ENCODE measurements at regions not wholly inside any gene's neighbourhood (a gene's known extent, or its start where the extent isn't known, plus 50 kb on each side); places are given as distances from the start of the nearest gene placed in this dataset.

- CTCF ChIA-PET, result no interaction called here
Measured at GRCh38 chr18:57915248-57915647, 112.1 kb upstream of the ATP8B1 start.

More at GRCh38 chr18:57915248-57915647, 112.1 kb upstream of the ATP8B1 start:
- Histone ChIP-seq H3K27me3 (ENCODE audit: control insufficient read depth, insufficient read depth, low read length) (0 out of 2 replicates have a peak, but pooled peaks cover 2% of the 10 kb centered on the region), H3K36me3 (ENCODE audit: control insufficient read depth, insufficient read depth, low read length) (no peaks in the 10 kb centered on the region), H3K79me1 (ENCODE audit: low read depth in 1 of 2, low read length in 2 of 2) (no peaks in the 10 kb centered on the region), H3K9me1 (ENCODE audit: insufficient read depth, low read length) (peaks cover 5% of the 10 kb centered on the region; the same call in 1 of the 2 replicates), H4K91ac (ENCODE audit: insufficient read depth, low read depth, low read length) (no peak overlapping the region), H3K4ac (ENCODE audit: low read depth, low read length) (no peak overlapping the region), H3K4me3 (ENCODE audit: insufficient read depth, low read depth, low read length) (no peak overlapping the region), H4K20me1 (ENCODE audit: insufficient read depth, low read length) (no peaks in the 10 kb centered on the region), H2AK9ac (replicated peaks; ENCODE audit: low read depth, low read length, poor library complexity) (no peak overlapping the region), H3K56ac (ENCODE audit: extremely low read depth, insufficient read depth, low read length) (no peak overlapping the region), H3K18ac (ENCODE audit: low read depth, low read length) (no peak overlapping the region), H2BK15ac (ENCODE audit: low read depth, low read length) (no peak overlapping the region), H3K9me3 (ENCODE audit: control insufficient read depth, insufficient read depth, low read length) (no peaks in the 10 kb centered on the region), H3K4me1 (ENCODE audit: control insufficient read depth, insufficient read depth, low read length) (peaks cover 11% of the 10 kb centered on the region), H2BK20ac (ENCODE audit: low read depth, low read length) (no peak overlapping the region), H3K23ac (ENCODE audit: low read depth, low read length) (no peak overlapping the region), H3K9ac (ENCODE audit: low read depth, low read length) (no peak overlapping the region), H2BK5ac (ENCODE audit: low read depth, low read length, poor library complexity, severe bottlenecking) (no peak overlapping the region), H2BK120ac (ENCODE audit: low read depth, low read length) (no peak overlapping the region), H2AK5ac (ENCODE audit: low read depth, low read length) (no peak overlapping the region), H3K14ac (replicated peaks; ENCODE audit: low read depth, low read length) (no peak overlapping the region), H2AFZ (replicated peaks; ENCODE audit: low read length, poor library complexity) (no peak overlapping the region), H3K4me2 (ENCODE audit: low read depth, low read length) (no peak overlapping the region), H3K27ac (ENCODE audit: insufficient read depth, low read length) (no peak overlapping the region), H4K5ac (ENCODE audit: low read depth, low read length) (no peak overlapping the region), H4K8ac (ENCODE audit: low read depth in 2 of 2, low read length in 2 of 2) (no peak overlapping the region)
- POLR2A ChIA-PET (ENCODE audit: unreplicated experiment), result no interaction called here
- no peak for TF ChIP-seq RAD21 (IDR thresholded peaks at IDR 0.05; ENCODE audit: low read length)
- no peak for TF ChIP-seq BHLHE40 (IDR thresholded peaks at IDR 0.05; ENCODE audit: low read depth, low read length)
- TF ChIP-seq MXI1 (IDR thresholded peaks at IDR 0.05; ENCODE audit: borderline replicate concordance, low read depth, low read length), result no peak
- TF ChIP-seq MAZ (IDR thresholded peaks at IDR 0.05; ENCODE audit: borderline replicate concordance, low read depth, low read length), result no peak
- intact Hi-C loops (cut with micrococcal nuclease), result no loop called here
- BruUV-seq (replicated peaks), result no TSS peak
- dilution Hi-C loops (cut with HindIII; ENCODE audit: low sequenced_read_pairs, unreplicated experiment), result no loop called here
- ATAC-seq (ENCODE audit: low read depth) (peak; percentile 81), DNase-seq (peak; percentile 92)
- no CpG with 5 or more reads among the region's 2 CpGs for WGBS, 2 experiments (ENCODE audit: extremely low coverage in 2 of 2, insufficient read length in 1 of 2)
- in situ Hi-C loops (cut with MboI; ENCODE audit: low sequenced_read_pairs), result no loop called here

Data from IMR-90 (cell line).